Kidney (tissue), 13 donors: ENCODE measurements at regions not wholly inside any gene's neighbourhood (a gene's known extent, or its start where the extent isn't known, plus 50 kb on each side); places are given as distances from the start of the nearest gene placed in this dataset.

Experiments
- DNase-seq, 5 donors: peaks; one replicate each; pipeline ENCODE4 v3.0.0-alpha.2; 2013 to 2020
- FAIRE-seq: peaks from 2 replicates; lab custom pipeline; 2012; peaks lifted over from hg19 to GRCh38; lab: Jason Lieb, UNC
- H3K27ac ChIP-seq, 2 donors: one replicate each; pipeline ENCODE4 v1.7.0; 2013; ENCODE audit warnings: low read depth in 2 of 2, low read length in 2 of 2, inconsistent platforms in 1 of 2
- H3K27me3 ChIP-seq: one replicate; pipeline ENCODE4 v1.7.1; 2013; ENCODE audit warnings: low read length, inconsistent platforms; ENCODE audit not compliant: control insufficient read depth, insufficient read depth
- H3K36me3 ChIP-seq, 3 donors: one replicate each; pipeline versions ENCODE4 v1.7.0 to v1.7.1; 2013; ENCODE audit warnings: low read length in 3 of 3, control low read depth in 1 of 3, inconsistent platforms in 1 of 3; ENCODE audit not compliant: insufficient read depth in 3 of 3, control insufficient read depth in 2 of 3
- H3K4me1 ChIP-seq, 3 donors: one replicate each; pipeline versions ENCODE4 v1.7.0 to v1.7.1; 2013; ENCODE audit warnings: low read length in 3 of 3, inconsistent platforms in 1 of 3, low read depth in 1 of 3; ENCODE audit not compliant: control insufficient read depth in 2 of 3, insufficient read depth in 2 of 3
- H3K4me3 ChIP-seq, 3 donors: one replicate each; pipeline versions ENCODE4 v1.7.0 to v1.8.1; 2013; ENCODE audit warnings: low read length in 3 of 3, control low read depth in 1 of 3, inconsistent platforms in 1 of 3
- H3K9ac ChIP-seq, 3 donors: one replicate each; pipeline versions ENCODE4 v1.7.0 to v1.7.1; 2013; ENCODE audit warnings: low read length in 3 of 3, control low read depth in 1 of 3, inconsistent platforms in 1 of 3
- H3K9me3 ChIP-seq, 3 donors: one replicate each; pipeline versions ENCODE4 v1.7.0 to v1.7.1; 2013; ENCODE audit warnings: low read length in 3 of 3, control low read depth in 1 of 3, inconsistent platforms in 1 of 3; ENCODE audit not compliant: control insufficient read depth in 2 of 3, insufficient read depth in 1 of 3
- CTCF ChIP-seq: IDR thresholded peaks from 3 replicates; pipeline ENCODE4 v1.5.1; 2012; ENCODE audit warnings: mild to moderate bottlenecking, moderate library complexity, borderline replicate concordance; ENCODE audit not compliant: insufficient read depth; ENCODE audit errors: extremely low read depth
- intact Hi-C: fragments of 100-400 bp; cut with DNase I; formaldehyde crosslinking; loops from one replicate; pipeline ENCODE4 v1.11.1; 2022
- microRNA-seq: library from miRNA; unstranded; fragments of <30 nt; microRNA quantifications from one replicate; pipeline ENCODE4 v1.2.0, GENCODE V29; 2020
- donor health status: control.
- donor health status: control.
- donor health status: control.
- donor health status: control.
- donor health status: control.
- donor health status: DM: yes; HTN: yes; CAD: no.
- donor health status: Normal renal cell carcinoma (clear cell type).

- no peak for TF ChIP-seq CTCF
- Histone ChIP-seq H3K27me3 (no peaks in the 10 kb centered on the region), H3K9me3 (no peaks in the 10 kb centered on the region), H3K4me3 (no peak overlapping the region), H3K9ac (no peak overlapping the region), H3K36me3 (no peaks in the 10 kb centered on the region), H3K4me1 (no peaks in the 10 kb centered on the region), H3K27ac (no peak overlapping the region)
- no peak for FAIRE-seq
- intact Hi-C loops: no loop called here
- DNase-seq: no peak
These were observed 52.2 kb upstream of the MAMLD1 start for GRCh38 chrX:150310881-150311280.

- intact Hi-C loops: no loop called here
- DNase-seq (no peak), FAIRE-seq (no peak)
- no peak for TF ChIP-seq CTCF
- no peaks in the 10 kb centered on the region for H3K9me3 ChIP-seq
- H3K4me3 ChIP-seq: no peak overlapping the region
- H3K9ac ChIP-seq: no peak overlapping the region
- no peaks in the 10 kb centered on the region for H3K36me3 ChIP-seq
- H3K27me3 ChIP-seq: no peaks in the 10 kb centered on the region
- H3K27ac ChIP-seq: no peak overlapping the region
- H3K4me1 ChIP-seq: no peaks in the 10 kb centered on the region
These were observed 50.2 kb upstream of the MAMLD1 start for GRCh38 chrX:150312931-150313330.

Small RNAs in the stretch of these regions (microRNA-seq; reads per million reads assigned to microRNA genes)
- gene MIR2114: 3.7 reads per million, percentile 3 among the genes with 10 or more reads in this experiment
